ENCODE measurements at regions not wholly inside any gene's neighbourhood (a gene's known extent, or its start where the extent isn't known, plus 50 kb on each side); places are given as distances from the start of the nearest gene placed in this dataset.

- no peaks in the 10 kb centered on the region for H3K4me1 ChIP-seq (replicated peaks)
- H3K27me3 ChIP-seq (replicated peaks) = no peaks in the 10 kb centered on the region; the same call in 1 of the 2 replicates
- H3K36me3 ChIP-seq = no peaks in the 10 kb centered on the region
- no peak overlapping the region for H3K4me3 ChIP-seq
- no peak overlapping the region for H3K27ac ChIP-seq
- DNase-seq (ENCODE audit: low read depth in 1 of 2, low spot score in 2 of 2) = no peak
- no peaks in the 10 kb centered on the region for H3K9me3 ChIP-seq (replicated peaks)
Observed at GRCh38 chr15:53437985-53438841, 321.2 kb downstream of the WDR72 start.

GRCh38 chr15:53437366-53437765 is 322.1 kb downstream of the WDR72 start:
- H3K27me3 ChIP-seq (replicated peaks) = no peaks in the 10 kb centered on the region; the same call in 1 of the 2 replicates
- H3K36me3 ChIP-seq = no peaks in the 10 kb centered on the region
- H3K4me1 ChIP-seq (replicated peaks) = no peaks in the 10 kb centered on the region
- no peak for DNase-seq (ENCODE audit: low read depth in 1 of 2, low spot score in 2 of 2)
- no peak overlapping the region for H3K27ac ChIP-seq
- no peak overlapping the region for H3K4me3 ChIP-seq
- H3K9me3 ChIP-seq (replicated peaks) = no peaks in the 10 kb centered on the region

- H3K4me3 ChIP-seq = no peak overlapping the region
- DNase-seq (ENCODE audit: low read depth in 1 of 2, low spot score in 2 of 2) = no peak
- no peaks in the 10 kb centered on the region for H3K9me3 ChIP-seq (replicated peaks)
- H3K27ac ChIP-seq = no peak overlapping the region
- H3K36me3 ChIP-seq = no peaks in the 10 kb centered on the region
- no peaks in the 10 kb centered on the region; the same call in 1 of the 2 replicates for H3K27me3 ChIP-seq (replicated peaks)
- no peaks in the 10 kb centered on the region for H3K4me1 ChIP-seq (replicated peaks)
Observed at GRCh38 chr15:53434174-53434678, 325.2 kb downstream of the WDR72 start.

- Histone ChIP-seq H3K36me3 (no peaks in the 10 kb centered on the region), H3K4me1 (replicated peaks) (no peaks in the 10 kb centered on the region), H3K27me3 (replicated peaks) (no peaks in the 10 kb centered on the region), H3K9me3 (replicated peaks) (no peaks in the 10 kb centered on the region), H3K4me3 (no peak overlapping the region), H3K27ac (no peak overlapping the region)
- DNase-seq (ENCODE audit: low read depth in 1 of 2, low spot score in 2 of 2) = no peak
Observed at GRCh38 chr15:53416219-53416940, 343.1 kb downstream of the WDR72 start.

- Histone ChIP-seq H3K27ac (no peak overlapping the region), H3K9me3 (replicated peaks) (no peaks in the 10 kb centered on the region), H3K4me3 (no peak overlapping the region), H3K4me1 (replicated peaks) (no peaks in the 10 kb centered on the region), H3K36me3 (no peaks in the 10 kb centered on the region), H3K27me3 (replicated peaks) (no peaks in the 10 kb centered on the region)
- DNase-seq (ENCODE audit: low read depth in 1 of 2, low spot score in 2 of 2) = no peak
Observed at GRCh38 chr15:53414167-53414566, 345.3 kb downstream of the WDR72 start.

GRCh38 chr15:53412542-53412941 is 346.9 kb downstream of the WDR72 start:
- Histone ChIP-seq H3K4me1 (replicated peaks) (no peaks in the 10 kb centered on the region), H3K9me3 (replicated peaks) (no peaks in the 10 kb centered on the region), H3K36me3 (no peaks in the 10 kb centered on the region), H3K27me3 (replicated peaks) (no peaks in the 10 kb centered on the region), H3K4me3 (no peak overlapping the region), H3K27ac (no peak overlapping the region)
- DNase-seq (ENCODE audit: low read depth in 1 of 2, low spot score in 2 of 2) = no peak

- no peaks in the 10 kb centered on the region for H3K4me1 ChIP-seq (replicated peaks)
- no peaks in the 10 kb centered on the region for H3K36me3 ChIP-seq
- no peaks in the 10 kb centered on the region for H3K9me3 ChIP-seq (replicated peaks)
- H3K4me3 ChIP-seq = no peak overlapping the region
- H3K27ac ChIP-seq = no peak overlapping the region
- DNase-seq (ENCODE audit: low read depth in 1 of 2, low spot score in 2 of 2) = no peak
- H3K27me3 ChIP-seq (replicated peaks) = no peaks in the 10 kb centered on the region
Observed at GRCh38 chr15:53404930-53405493, 354.5 kb downstream of the WDR72 start.

- no peaks in the 10 kb centered on the region for H3K36me3 ChIP-seq
- DNase-seq (ENCODE audit: low read depth in 1 of 2, low spot score in 2 of 2) = no peak
- H3K27me3 ChIP-seq (replicated peaks) = no peaks in the 10 kb centered on the region
- H3K27ac ChIP-seq = no peak overlapping the region
- no peaks in the 10 kb centered on the region for H3K4me1 ChIP-seq (replicated peaks)
- no peak overlapping the region for H3K4me3 ChIP-seq
- no peaks in the 10 kb centered on the region for H3K9me3 ChIP-seq (replicated peaks)
Observed at GRCh38 chr15:53401503-53401902, 358.0 kb downstream of the WDR72 start.

- H3K4me3 ChIP-seq = no peak overlapping the region
- no peaks in the 10 kb centered on the region for H3K4me1 ChIP-seq (replicated peaks)
- no peak overlapping the region for H3K27ac ChIP-seq
- H3K27me3 ChIP-seq (replicated peaks) = no peaks in the 10 kb centered on the region
- no peaks in the 10 kb centered on the region for H3K36me3 ChIP-seq
- no peak for DNase-seq (ENCODE audit: low read depth in 1 of 2, low spot score in 2 of 2)
- H3K9me3 ChIP-seq (replicated peaks) = no peaks in the 10 kb centered on the region
Observed at GRCh38 chr15:53400986-53401385, 358.5 kb downstream of the WDR72 start.

- no peak for DNase-seq (ENCODE audit: low read depth in 1 of 2, low spot score in 2 of 2)
- no peaks in the 10 kb centered on the region for H3K27me3 ChIP-seq (replicated peaks)
- H3K9me3 ChIP-seq (replicated peaks) = no peaks in the 10 kb centered on the region
Observed at GRCh38 chr15:53397041-53397616, 362.3 kb downstream of the WDR72 start.

GRCh38 chr15:53395871-53396270 is 363.6 kb downstream of the WDR72 start:
- no peak for DNase-seq (ENCODE audit: low read depth in 1 of 2, low spot score in 2 of 2)
- Histone ChIP-seq H3K27ac (no peak overlapping the region), H3K4me1 (replicated peaks) (no peaks in the 10 kb centered on the region), H3K9me3 (replicated peaks) (no peaks in the 10 kb centered on the region), H3K36me3 (no peaks in the 10 kb centered on the region), H3K27me3 (replicated peaks) (no peaks in the 10 kb centered on the region), H3K4me3 (no peak overlapping the region)

More at GRCh38 chr15:53397041-53397616, 362.3 kb downstream of the WDR72 start:
- no peaks in the 10 kb centered on the region for H3K36me3 ChIP-seq
- no peak overlapping the region for H3K4me3 ChIP-seq
- H3K4me1 ChIP-seq (replicated peaks) = no peaks in the 10 kb centered on the region
- H3K27ac ChIP-seq = no peak overlapping the region

- H3K9me3 ChIP-seq (replicated peaks) = no peaks in the 10 kb centered on the region
- no peaks in the 10 kb centered on the region for H3K4me1 ChIP-seq (replicated peaks)
- H3K4me3 ChIP-seq = no peak overlapping the region
- no peak overlapping the region for H3K27ac ChIP-seq
- no peak for DNase-seq (ENCODE audit: low read depth in 1 of 2, low spot score in 2 of 2)
- H3K27me3 ChIP-seq (replicated peaks) = no peaks in the 10 kb centered on the region
- no peaks in the 10 kb centered on the region for H3K36me3 ChIP-seq
Observed at GRCh38 chr15:53390549-53390948, 368.9 kb downstream of the WDR72 start.

- DNase-seq (ENCODE audit: low read depth in 1 of 2, low spot score in 2 of 2) = no peak
- H3K27ac ChIP-seq = no peak overlapping the region
- no peaks in the 10 kb centered on the region for H3K36me3 ChIP-seq
- no peaks in the 10 kb centered on the region for H3K9me3 ChIP-seq (replicated peaks)
- H3K27me3 ChIP-seq (replicated peaks) = no peaks in the 10 kb centered on the region
- no peak overlapping the region for H3K4me3 ChIP-seq
- H3K4me1 ChIP-seq (replicated peaks) = no peaks in the 10 kb centered on the region
Observed at GRCh38 chr15:53389271-53390037, 370.0 kb downstream of the WDR72 start.
